CD4-positive, alpha-beta T cell treated with Interleukin-21 for 1 hour (primary cell): ENCODE measurements at regions not wholly inside any gene's neighbourhood (a gene's known extent, or its start where the extent isn't known, plus 50 kb on each side); places are given as distances from the start of the nearest gene placed in this dataset.

ENCODE experiments used
- DNase-seq: peaks from one replicate; pipeline ENCODE4 v3.0.0-alpha.2; 2020

GRCh38 chr12:22993609-22994315 is 368.8 kb downstream of the ETNK1 start:
- DNase-seq = no peak

GRCh38 chr12:22994316-22994675 is 369.3 kb downstream of the ETNK1 start:
- no peak for DNase-seq

GRCh38 chr12:23001487-23001886 is 376.5 kb downstream of the ETNK1 start:
- DNase-seq = no peak

GRCh38 chr12:23002381-23002780 is 377.4 kb downstream of the ETNK1 start:
- no peak for DNase-seq

GRCh38 chr12:23004473-23005020 is 379.6 kb downstream of the ETNK1 start:
- no peak for DNase-seq

GRCh38 chr12:23005387-23005786 is 380.4 kb downstream of the ETNK1 start:
- no peak for DNase-seq

DNA sequence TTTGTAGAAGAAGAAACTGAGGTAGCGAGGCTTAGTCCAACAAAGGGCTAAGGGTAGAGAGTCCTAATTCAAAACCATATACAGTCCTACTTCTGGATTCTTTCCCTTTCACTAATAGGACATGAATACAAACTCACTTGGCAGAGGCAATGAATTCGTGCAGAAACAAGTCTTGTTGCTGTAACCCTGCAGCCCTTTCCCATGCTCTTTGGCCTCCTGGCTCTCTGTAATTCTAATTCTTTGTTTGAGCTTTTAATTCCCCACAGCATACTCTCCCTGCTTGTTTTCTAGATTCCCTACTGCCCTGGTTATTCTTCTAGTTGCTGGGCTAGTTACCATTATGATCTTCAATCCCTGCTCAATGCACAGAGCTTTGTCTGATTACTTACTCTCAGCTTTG is 381.4 kb downstream of the ETNK1 start:
- no peak for DNase-seq

GRCh38 chr12:23008623-23009022 is 383.7 kb downstream of the ETNK1 start:
- DNase-seq = no peak

- no peak for DNase-seq
These were observed 389.8 kb downstream of the ETNK1 start for GRCh38 chr12:23014749-23015148.

GRCh38 chr12:23025372-23026016 is 400.5 kb downstream of the ETNK1 start:
- DNase-seq = no peak

- DNase-seq = no peak
These were observed 403.3 kb downstream of the ETNK1 start for GRCh38 chr12:23028158-23028802.

DNA sequence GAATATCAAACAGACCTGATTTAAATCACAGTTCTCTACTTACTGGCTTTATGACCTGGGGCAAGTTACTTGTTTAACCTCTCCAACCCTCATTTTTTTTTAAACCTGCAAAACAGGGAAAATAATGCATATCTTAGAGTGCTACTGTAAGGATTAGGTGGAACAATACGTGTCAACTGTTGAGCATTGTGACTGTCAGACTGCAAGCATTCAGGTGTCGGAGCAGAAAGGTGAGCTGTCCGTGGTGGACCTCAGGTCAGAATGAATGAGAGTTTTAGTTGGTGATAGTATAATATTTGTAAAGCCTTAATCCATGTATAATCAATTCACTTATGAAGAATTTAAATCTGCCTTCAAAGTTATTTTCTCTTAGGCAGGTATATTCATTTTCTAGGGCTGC is 404.2 kb downstream of the ETNK1 start:
- no peak for DNase-seq

DNA sequence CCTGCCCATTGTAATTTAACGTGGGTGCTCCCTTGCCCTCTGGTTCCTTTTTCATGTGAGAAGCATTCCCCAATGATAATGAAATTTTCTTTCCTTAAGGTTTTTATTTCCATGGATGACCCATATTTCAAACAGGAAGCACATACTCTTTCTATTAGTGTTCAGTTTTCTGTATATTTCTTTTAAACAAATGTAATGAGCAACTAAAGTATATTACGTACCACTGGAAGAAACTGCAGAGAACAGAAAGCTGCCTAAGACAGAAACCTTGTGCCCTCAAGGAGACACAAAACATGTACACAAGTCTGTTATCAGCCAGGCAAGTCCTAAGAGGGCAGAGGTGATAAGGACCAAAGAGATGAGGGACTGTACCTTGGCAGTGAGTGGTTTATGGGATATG is 414.9 kb downstream of the ETNK1 start:
- no peak for DNase-seq

GRCh38 chr12:23041774-23042173 is 416.8 kb downstream of the ETNK1 start:
- DNase-seq = no peak

DNA sequence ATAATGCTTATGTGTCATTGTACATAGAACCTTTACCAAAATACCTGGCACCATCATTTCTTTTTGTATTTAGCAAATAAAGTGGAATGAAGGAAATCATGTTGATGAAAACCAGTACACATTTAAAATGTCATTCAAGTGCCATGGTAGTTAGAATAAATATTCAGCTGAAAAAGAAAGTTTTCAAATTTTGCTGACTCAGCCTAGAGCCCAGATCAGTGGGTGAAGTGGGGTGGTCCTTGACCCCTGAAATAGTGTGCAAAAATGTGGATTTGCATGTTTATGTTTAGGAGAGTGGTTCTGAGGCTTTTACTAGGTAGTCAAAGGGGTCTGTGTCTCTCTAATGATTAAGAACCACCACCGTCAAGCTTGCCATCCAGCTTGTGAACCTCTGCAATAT is 418.7 kb downstream of the ETNK1 start:
- no peak for DNase-seq

DNA sequence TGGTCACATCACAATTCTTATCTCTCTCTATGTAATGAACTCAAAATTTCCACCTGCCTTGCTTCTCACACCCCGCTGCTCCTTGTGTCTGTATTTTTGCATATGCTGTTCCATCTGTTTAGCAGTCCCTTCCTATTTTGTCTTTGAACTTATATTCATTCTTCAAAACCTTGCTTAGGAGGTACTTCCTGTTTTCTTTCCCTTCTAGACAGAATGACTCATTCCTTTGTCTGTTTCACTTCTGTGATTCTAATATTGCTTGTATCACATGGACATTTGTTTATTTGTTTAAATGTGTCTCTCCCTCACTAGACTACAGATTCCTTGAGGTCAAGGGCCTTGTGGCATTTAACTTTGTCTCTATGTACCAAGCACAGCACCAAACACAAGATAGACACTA is 424.2 kb downstream of the ETNK1 start:
- DNase-seq = no peak

GRCh38 chr12:23055004-23055403 is 430.0 kb downstream of the ETNK1 start:
- DNase-seq = no peak

DNA sequence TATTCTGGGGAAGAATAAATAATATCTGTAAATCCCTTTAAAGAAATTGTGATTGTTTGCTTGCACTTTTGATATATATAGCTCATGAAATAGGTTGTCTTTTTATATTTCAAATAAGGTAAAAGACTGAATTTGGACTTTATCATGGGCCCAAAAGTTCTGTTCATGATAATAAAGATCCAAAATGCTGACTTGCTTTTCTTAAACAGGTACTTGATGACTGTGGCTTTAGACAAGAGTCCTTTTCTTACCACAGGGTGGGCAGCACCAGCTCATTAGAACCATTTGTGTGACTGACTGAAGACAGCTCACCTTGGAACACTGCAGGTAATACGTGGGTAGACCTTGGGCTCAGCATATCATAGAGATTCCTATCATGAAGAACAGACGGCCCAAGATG is 432.6 kb downstream of the ETNK1 start:
- DNase-seq = no peak

DNA sequence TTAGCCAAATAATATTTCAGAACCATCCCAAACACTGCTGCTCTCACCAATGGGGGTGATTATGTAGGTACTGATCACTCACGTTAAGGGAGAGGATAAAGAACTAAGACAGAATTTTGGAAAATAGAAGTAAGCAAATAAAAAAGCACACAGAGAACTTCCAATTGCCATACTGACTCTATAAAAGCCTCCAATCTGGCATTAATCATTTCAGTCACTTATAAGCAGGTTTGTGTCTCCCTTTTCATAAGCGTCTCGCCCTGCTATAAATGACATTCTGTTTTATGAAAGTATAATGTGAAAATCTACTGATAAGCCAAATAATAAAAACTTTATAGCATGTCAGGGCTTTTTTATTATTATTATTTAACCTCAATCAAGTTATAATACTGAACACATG is 435.2 kb downstream of the ETNK1 start:
- DNase-seq = no peak

GRCh38 chr12:23063206-23063605 is 438.2 kb downstream of the ETNK1 start:
- DNase-seq = no peak

DNA sequence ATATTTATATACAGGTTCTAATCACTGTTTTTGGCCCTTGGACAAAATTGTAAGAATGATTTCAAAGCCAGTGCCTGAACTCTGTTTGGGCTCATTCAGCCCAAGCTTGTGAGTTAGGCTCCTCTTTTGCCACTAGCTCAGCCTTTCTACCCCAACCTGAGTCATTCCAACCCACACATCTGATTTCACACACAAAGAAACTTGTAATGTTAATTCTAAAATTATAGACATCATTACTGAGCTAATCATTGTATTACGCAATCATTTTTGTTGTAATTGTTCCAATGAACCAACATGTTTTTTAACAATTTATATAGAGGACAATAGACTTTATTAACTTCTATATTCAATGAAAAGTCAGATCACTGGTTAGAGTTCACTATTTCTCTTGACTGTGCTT is 441.1 kb downstream of the ETNK1 start:
- no peak for DNase-seq

DNA sequence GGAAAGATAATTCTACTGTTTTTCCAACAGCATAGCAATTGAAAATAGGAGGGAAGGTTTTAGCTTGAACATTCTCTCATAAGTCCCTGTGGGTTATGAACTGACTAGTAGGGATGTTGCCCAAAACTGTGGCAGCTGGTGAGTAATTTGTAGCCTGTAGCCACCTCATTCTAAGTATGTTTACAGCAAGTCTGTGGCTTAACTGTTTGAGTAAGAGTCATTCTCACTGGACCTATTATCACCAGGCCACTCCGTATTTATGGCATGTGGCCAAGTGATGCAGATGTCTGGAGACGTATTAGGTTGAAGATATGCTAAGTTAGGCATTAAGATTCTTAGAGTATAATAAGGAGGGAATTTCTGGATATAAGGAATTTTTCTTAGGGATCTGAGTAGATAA is 458.3 kb downstream of the ETNK1 start:
- DNase-seq = no peak

- no peak for DNase-seq
These were observed 459.4 kb downstream of the ETNK1 start for GRCh38 chr12:23084236-23084995.
